ENCODE measurements at regions not wholly inside any gene's neighbourhood (a gene's known extent, or its start where the extent isn't known, plus 50 kb on each side); places are given as distances from the start of the nearest gene placed in this dataset.

DNA sequence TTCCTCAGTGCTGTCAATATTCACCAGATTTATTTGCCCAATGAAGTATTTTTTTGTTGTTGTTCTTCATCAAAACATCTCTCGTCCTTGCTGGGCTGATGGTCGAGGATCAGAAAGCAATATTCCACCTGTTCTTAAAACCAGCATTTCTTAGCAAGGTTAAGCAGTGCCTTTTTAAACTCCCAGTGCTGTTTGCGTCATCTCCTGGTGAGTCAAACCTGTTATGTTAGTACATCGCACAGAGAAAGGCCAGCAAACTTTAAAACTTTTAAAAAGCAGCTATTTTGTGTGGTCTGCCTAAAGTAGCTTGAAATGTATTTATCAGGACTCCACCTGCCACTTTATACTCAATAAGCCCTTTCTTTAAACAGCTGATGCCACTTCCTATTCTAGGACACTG is 802.0 kb downstream of the KCNA4 start:
- Histone ChIP-seq H3K4me1 (ENCODE audit: insufficient read depth) (0 out of 2 replicates have a peak, but pooled peaks cover 8% of the 10 kb centered on the region), H3K27me3 (replicated peaks; ENCODE audit: insufficient read depth) (no peaks in the 10 kb centered on the region), H4K20me1 (ENCODE audit: insufficient read depth) (no peaks in the 10 kb centered on the region), H3K36me3 (ENCODE audit: low read depth) (no peaks in the 10 kb centered on the region), H3F3A (ENCODE audit: insufficient read depth) (no peaks in the 10 kb centered on the region), H3K4me3 (no peak overlapping the region), H3K9ac (no peak overlapping the region), H3K4me2 (ENCODE audit: unreplicated experiment) (no peak overlapping the region), H3K9me3 (ENCODE audit: low read depth) (no peaks in the 10 kb centered on the region), H3K9me2 (ENCODE audit: insufficient read depth) (no peaks in the 10 kb centered on the region; the same call in 1 of the 2 replicates), H2AFZ (no peak overlapping the region), H3K27ac (no peak overlapping the region), H3K79me2 (ENCODE audit: insufficient read depth) (no peaks in the 10 kb centered on the region)
- peak; percentile 66 for DNase-seq
- no peak for TF ChIP-seq EZH2 (IDR thresholded peaks at IDR 0.05; ENCODE audit: insufficient read depth, poor library complexity, severe bottlenecking)
- TF ChIP-seq EZH2phosphoT487 (IDR thresholded peaks at IDR 0.05; ENCODE audit: insufficient read depth, low read depth) = no peak
- in situ Hi-C loops (cut with MboI) = no loop called here
- 13 to 15% methylated on average over 4 of the region's 4 CpGs for WGBS, 2 experiments (ENCODE audit: low coverage in 1 of 2, low lambda C conversion rate in 2 of 2, missing lambda C conversion rate in 2 of 2)

DNA sequence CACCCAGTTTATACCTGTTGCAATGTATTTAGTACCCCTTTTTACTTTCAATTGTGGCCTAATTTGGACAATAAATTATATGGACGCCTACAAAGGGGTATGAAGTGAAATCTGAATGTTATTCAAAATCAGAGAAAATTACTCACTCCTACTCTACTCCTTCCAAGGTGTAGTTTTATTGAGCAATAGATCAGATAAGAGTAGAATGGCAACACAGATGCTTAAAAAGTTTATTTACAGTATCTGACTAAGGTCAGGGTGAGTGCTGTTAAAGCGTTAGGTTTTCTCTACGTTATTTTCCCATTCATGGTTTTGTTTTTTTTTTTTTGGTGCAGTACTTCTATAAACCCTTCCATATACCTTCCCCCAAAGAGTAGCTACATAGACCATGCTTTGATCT is 805.6 kb downstream of the KCNA4 start:
- Histone ChIP-seq H3K4me1 (ENCODE audit: insufficient read depth) (0 out of 2 replicates have a peak, but pooled peaks cover 8% of the 10 kb centered on the region), H2AFZ (no peak overlapping the region), H3K27ac (no peak overlapping the region), H3K9me3 (ENCODE audit: low read depth) (no peaks in the 10 kb centered on the region), H3K36me3 (ENCODE audit: low read depth) (no peaks in the 10 kb centered on the region), H3K9me2 (ENCODE audit: insufficient read depth) (no peaks in the 10 kb centered on the region; the same call in 1 of the 2 replicates), H3F3A (ENCODE audit: insufficient read depth) (no peaks in the 10 kb centered on the region), H3K9ac (no peak overlapping the region), H3K27me3 (replicated peaks; ENCODE audit: insufficient read depth) (no peaks in the 10 kb centered on the region), H3K4me3 (no peak overlapping the region), H4K20me1 (ENCODE audit: insufficient read depth) (no peaks in the 10 kb centered on the region), H3K4me2 (ENCODE audit: unreplicated experiment) (no peak overlapping the region), H3K79me2 (ENCODE audit: insufficient read depth) (no peaks in the 10 kb centered on the region)
- in situ Hi-C loops (cut with MboI) = no loop called here
- no peak for DNase-seq
- TF ChIP-seq EZH2 (IDR thresholded peaks at IDR 0.05; ENCODE audit: insufficient read depth, poor library complexity, severe bottlenecking) = no peak
- no peak for TF ChIP-seq EZH2phosphoT487 (IDR thresholded peaks at IDR 0.05; ENCODE audit: insufficient read depth, low read depth)
- WGBS, 2 experiments (ENCODE audit: low coverage in 1 of 2, low lambda C conversion rate in 2 of 2, missing lambda C conversion rate in 2 of 2) = 30 to 35% methylated on average over 3 of the region's 3 CpGs

- WGBS, 2 experiments (ENCODE audit: low coverage in 1 of 2, low lambda C conversion rate in 2 of 2, missing lambda C conversion rate in 2 of 2) = 34 to 45% methylated on average over 2 of the region's 2 CpGs
- no peaks in the 10 kb centered on the region for H3K9me3 ChIP-seq (ENCODE audit: low read depth)
- H3K79me2 ChIP-seq (ENCODE audit: insufficient read depth) = no peaks in the 10 kb centered on the region
- no peak overlapping the region for H3K4me2 ChIP-seq (ENCODE audit: unreplicated experiment)
- no peak for DNase-seq
- H3F3A ChIP-seq (ENCODE audit: insufficient read depth) = no peaks in the 10 kb centered on the region
- H3K27ac ChIP-seq = no peak overlapping the region
- in situ Hi-C loops (cut with MboI) = no loop called here
- H3K4me3 ChIP-seq = no peak overlapping the region
- H3K36me3 ChIP-seq (ENCODE audit: low read depth) = no peaks in the 10 kb centered on the region
- H3K4me1 ChIP-seq (ENCODE audit: insufficient read depth) = 0 out of 2 replicates have a peak, but pooled peaks cover 8% of the 10 kb centered on the region
- H4K20me1 ChIP-seq (ENCODE audit: insufficient read depth) = no peaks in the 10 kb centered on the region
- H3K9ac ChIP-seq = no peak overlapping the region
- H2AFZ ChIP-seq = no peak overlapping the region
- H3K27me3 ChIP-seq (replicated peaks; ENCODE audit: insufficient read depth) = no peaks in the 10 kb centered on the region
- H3K9me2 ChIP-seq (ENCODE audit: insufficient read depth) = no peaks in the 10 kb centered on the region; the same call in 1 of the 2 replicates
- TF ChIP-seq EZH2 (IDR thresholded peaks at IDR 0.05; ENCODE audit: insufficient read depth, poor library complexity, severe bottlenecking) = no peak
Observed at GRCh38 chr11:29210426-29210825, 806.4 kb downstream of the KCNA4 start.

- H3F3A ChIP-seq (ENCODE audit: insufficient read depth) = no peaks in the 10 kb centered on the region
- H2AFZ ChIP-seq = peak overlapping the region; percentile 41; the same call in 1 of the 2 replicates
- H3K4me2 ChIP-seq (ENCODE audit: unreplicated experiment) = no peak overlapping the region
- DNase-seq = no peak
- no peaks in the 10 kb centered on the region; the same call in 1 of the 2 replicates for H3K9me2 ChIP-seq (ENCODE audit: insufficient read depth)
- H3K9ac ChIP-seq = no peak overlapping the region
- no peaks in the 10 kb centered on the region for H3K27me3 ChIP-seq (replicated peaks; ENCODE audit: insufficient read depth)
- H3K27ac ChIP-seq = no peak overlapping the region
- H3K36me3 ChIP-seq (ENCODE audit: low read depth) = no peaks in the 10 kb centered on the region
- H3K4me1 ChIP-seq (ENCODE audit: insufficient read depth) = no peaks in the 10 kb centered on the region
- H3K4me3 ChIP-seq = no peak overlapping the region
- no peaks in the 10 kb centered on the region for H3K9me3 ChIP-seq (ENCODE audit: low read depth)
- 27 to 42% methylated on average over 2 of the region's 2 CpGs for WGBS, 2 experiments (ENCODE audit: low coverage in 1 of 2, low lambda C conversion rate in 2 of 2, missing lambda C conversion rate in 2 of 2)
- no peaks in the 10 kb centered on the region for H4K20me1 ChIP-seq (ENCODE audit: insufficient read depth)
- H3K79me2 ChIP-seq (ENCODE audit: insufficient read depth) = no peaks in the 10 kb centered on the region
- no peak for TF ChIP-seq EZH2 (IDR thresholded peaks at IDR 0.05; ENCODE audit: insufficient read depth, poor library complexity, severe bottlenecking)
- TF ChIP-seq EZH2phosphoT487 (IDR thresholded peaks at IDR 0.05; ENCODE audit: insufficient read depth, low read depth) = no peak
- in situ Hi-C loops (cut with MboI) = no loop called here
Observed at GRCh38 chr11:29208117-29208516, 808.7 kb downstream of the KCNA4 start.
